A549 (cell line): ENCODE measurements at regions not wholly inside any gene's neighbourhood (a gene's known extent, or its start where the extent isn't known, plus 50 kb on each side); places are given as distances from the start of the nearest gene placed in this dataset.

Experiments
- ATAC-seq, 2 experiments: fragments of 200-7000 bp in 1 of 2; fragments of >200 bp in 1 of 2; cut with Nextera tagmentation in 1 of 2; cut with Tn5 transposase in 1 of 2; 3 replicates each; pipeline versions ENCODE4 v1.8.0 to v1.9.1; 2018 to 2020; ENCODE audit warnings: mild to moderate bottlenecking in 1 of 2, moderate library complexity in 1 of 2
- CTCF ChIA-PET: fragments of 300-600 bp; sonication (Branson Sonifier 250); formaldehyde crosslinking; extraction: SDS; loops from one replicate; lab custom pipeline; 2021; ENCODE audit warnings: antibody characterized with exemption, inconsistent platforms; lab: Yijun Ruan, JAX
- POLR2A ChIA-PET: fragments of 350-600 bp; formaldehyde crosslinking; extraction: SDS; loops from one replicate; lab custom pipeline; 2021; ENCODE audit warnings: antibody characterized with exemption, inconsistent platforms; lab: Yijun Ruan, JAX
- DNase-seq, 2 experiments: peaks; one replicate each; pipeline versions ENCODE4 v3.0.0 to v3.0.0-alpha.2; 2011 to 2016; ENCODE audit warnings: low read depth in 1 of 2, low spot score in 1 of 2
- FAIRE-seq: peaks from 2 replicates; lab custom pipeline; 2011; peaks lifted over from hg19 to GRCh38; lab: Jason Lieb, UNC
- H3K27ac ChIP-seq, 2 experiments: fragments of >200 bp; sonication (Bioruptor Twin); formaldehyde crosslinking; 3 replicates each; pipeline ENCODE4 v1.5.1; 2016 to 2017
- H3K4me1 ChIP-seq: fragments of >200 bp; sonication (Bioruptor Twin); formaldehyde crosslinking; 3 replicates; pipeline ENCODE4 v1.6.1; 2016
- H3K4me2 ChIP-seq: fragments of >200 bp; sonication (Bioruptor Twin); formaldehyde crosslinking; 3 replicates; pipeline ENCODE4 v1.6.1; 2016
- H3K4me3 ChIP-seq: fragments of >200 bp; sonication (Bioruptor Twin); formaldehyde crosslinking; 3 replicates; pipeline ENCODE4 v1.5.1; 2016
- H3K9me3 ChIP-seq: fragments of >200 bp; sonication (Bioruptor Twin); formaldehyde crosslinking; 3 replicates; pipeline ENCODE4 v1.6.1; 2016
- CBX2 ChIP-seq: fragments of 200-600 bp; sonication (generic); IDR thresholded peaks from 2 replicates; pipeline ENCODE4 v1.6.1; 2016; ENCODE audit warnings: low read depth, mild to moderate bottlenecking, borderline replicate concordance
- CEBPB ChIP-seq, 2 experiments: fragments of >200 bp in 1 of 2; sonication (Bioruptor Twin) in 1 of 2; formaldehyde crosslinking in 1 of 2; IDR thresholded peaks; 2 replicates each; pipeline ENCODE4 v1.6.1; 2012 to 2016
- CHD2 ChIP-seq: fragments of 150-350 bp; IDR thresholded peaks from 2 replicates; pipeline ENCODE4 v1.6.1; 2014; ENCODE audit warnings: low read length; ENCODE audit not compliant: partially characterized antibody
- CHD4 ChIP-seq: fragments of 200-600 bp; sonication (generic); IDR thresholded peaks from 2 replicates; pipeline ENCODE4 v1.6.1; 2016; ENCODE audit warnings: antibody characterized with exemption, mild to moderate bottlenecking, borderline replicate concordance
- FOSB ChIP-seq: fragments of 250-450 bp; sonication (Bioruptor Pico); IDR thresholded peaks from 2 replicates; pipeline ENCODE4 v1.5.0; 2020; ENCODE audit warnings: mild to moderate bottlenecking, moderate library complexity
- FOSL2 ChIP-seq, 2 experiments: fragments of 450-650 bp in 1 of 2; fragments of >200 bp in 1 of 2; sonication (Bioruptor Twin) in 1 of 2; formaldehyde crosslinking; IDR thresholded peaks; 2 replicates each; pipeline versions ENCODE4 v1.5.0 to v1.6.1; 2016 to 2020; ENCODE audit warnings: mild to moderate bottlenecking in 1 of 2, moderate library complexity in 1 of 2
- FOXS1 ChIP-seq: fragments of 250-450 bp; sonication (Bioruptor Pico); IDR thresholded peaks from 2 replicates; pipeline ENCODE4 v1.5.0; 2020; ENCODE audit warnings: mild to moderate bottlenecking, moderate library complexity
- GATA3 ChIP-seq: IDR thresholded peaks from 2 replicates; pipeline ENCODE4 v1.6.1; 2012; ENCODE audit warnings: borderline replicate concordance
- HDAC2 ChIP-seq: fragments of 200-600 bp; sonication (generic); IDR thresholded peaks from 2 replicates; pipeline ENCODE4 v1.6.1; 2016
- HOXA7 ChIP-seq: fragments of 250-450 bp; sonication (Bioruptor Pico); IDR thresholded peaks from 2 replicates; pipeline ENCODE4 v1.5.0; 2020; ENCODE audit warnings: mild to moderate bottlenecking, moderate library complexity
- MAZ ChIP-seq: fragments of 150-350 bp; IDR thresholded peaks from 2 replicates; pipeline ENCODE4 v1.6.1; 2014; ENCODE audit warnings: antibody characterized with exemption, low read depth, low read length, borderline replicate concordance
- PHF8 ChIP-seq: fragments of 200-600 bp; sonication (generic); IDR thresholded peaks from 2 replicates; pipeline ENCODE4 v1.6.1; 2016; ENCODE audit warnings: low read depth, mild to moderate bottlenecking, antibody characterized with exemption, moderate library complexity, borderline replicate concordance
- POLR2A ChIP-seq: IDR thresholded peaks from 2 replicates; pipeline ENCODE4 v1.6.1; 2012; ENCODE audit warnings: mild to moderate bottlenecking, low read length
- RFX5 ChIP-seq: fragments of 450-650 bp; IDR thresholded peaks from 2 replicates; pipeline ENCODE4 v1.7.1; 2014; ENCODE audit warnings: antibody characterized with exemption, mild to moderate bottlenecking, moderate library complexity
- SMC3 ChIP-seq: fragments of >200 bp; sonication (Bioruptor Twin); formaldehyde crosslinking; IDR thresholded peaks from 3 replicates; pipeline ENCODE4 v1.6.1; 2018; ENCODE audit warnings: inconsistent platforms
- SREBF2 ChIP-seq: fragments of 450-650 bp; IDR thresholded peaks from 2 replicates; pipeline ENCODE4 v1.6.1; 2014; ENCODE audit warnings: mild to moderate bottlenecking, moderate library complexity
- TFCP2L1 ChIP-seq: fragments of 250-450 bp; sonication (Bioruptor Pico); IDR thresholded peaks from 2 replicates; pipeline ENCODE4 v1.5.0; 2021; ENCODE audit warnings: mild to moderate bottlenecking
- ZNF302 ChIP-seq: fragments of 250-450 bp; sonication (Bioruptor Pico); IDR thresholded peaks from 2 replicates; pipeline ENCODE4 v1.9.0; 2021; ENCODE audit warnings: inconsistent platforms, mild to moderate bottlenecking, moderate library complexity
- WGBS: methylation state at CpG from one replicate; pipeline ENCODE4 v1.1.6; 2017; ENCODE audit errors: missing lambda C conversion rate; 5-methylcytosine and 5-hydroxymethylcytosine counted together
- TF ChIP-seq, protein P1 (sequence below): IDR thresholded peaks from 2 replicates; pipeline ENCODE4 v1.6.1; 2012
- TF ChIP-seq, protein P2 (sequence below): IDR thresholded peaks from 2 replicates; pipeline ENCODE4 v1.6.1; 2012
- TF ChIP-seq, protein P3 (sequence below): fragments of 150-350 bp; IDR thresholded peaks from 2 replicates; pipeline ENCODE4 v1.6.1; 2014; ENCODE audit warnings: low read depth, mild to moderate bottlenecking, low read length
- TF ChIP-seq, protein P4 (sequence below): fragments of >200 bp; sonication (Bioruptor Twin); formaldehyde crosslinking; IDR thresholded peaks from 3 replicates; pipeline ENCODE4 v1.5.1; 2016

DNA sequence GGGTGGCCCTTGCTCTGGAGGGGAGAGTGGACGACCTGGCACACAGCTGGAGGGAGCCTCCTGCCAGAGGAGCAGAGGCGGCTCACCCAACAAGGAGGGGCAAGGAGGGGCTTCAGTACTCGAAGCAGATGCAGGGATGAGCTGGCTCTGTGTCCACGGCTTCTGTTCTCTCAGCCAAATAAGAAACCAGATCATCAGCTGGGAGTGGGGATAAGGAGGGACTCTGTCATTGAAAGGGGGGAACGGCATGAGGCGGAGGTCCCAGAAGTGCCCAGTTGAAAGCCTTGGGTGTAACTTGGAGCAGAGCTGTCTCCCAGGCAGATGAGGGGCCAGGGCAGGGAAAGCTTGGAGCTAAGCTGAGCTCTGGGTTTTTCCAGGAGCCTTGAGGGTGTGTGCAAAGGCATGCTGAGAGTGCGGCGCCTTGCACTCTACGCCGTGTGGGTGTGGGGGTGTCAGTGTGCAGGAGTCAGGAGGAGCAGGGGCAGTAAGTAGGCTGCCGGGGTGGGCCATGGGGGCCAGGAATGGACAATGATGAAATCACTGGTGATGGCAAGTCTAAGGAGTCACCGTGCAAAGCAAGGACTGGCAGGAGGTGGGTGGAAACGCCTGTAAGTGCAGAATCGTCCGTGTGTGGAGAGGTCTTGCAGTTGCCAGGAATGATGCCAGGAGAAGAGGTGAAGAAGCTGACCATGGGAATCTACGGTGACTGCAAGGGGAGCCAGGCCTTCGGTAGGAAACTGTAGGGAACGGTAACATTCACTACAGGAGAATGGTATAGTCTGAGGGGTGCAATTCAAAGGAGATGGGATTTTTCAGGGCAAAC, 85.4 kb upstream of the FOXQ1 start:
- FAIRE-seq (no peak), DNase-seq (no peak), ATAC-seq (no peak)
- WGBS = 76% methylated on average over 18 of the region's 18 CpGs
- TF ChIP-seq FOXS1 (CRISPR knock-in tag) = no peak
- no peaks in the 10 kb centered on the region for H3K4me1 ChIP-seq
- no peak overlapping the region for H3K27ac ChIP-seq
- H3K4me3 ChIP-seq = no peak overlapping the region
- ChIA-PET POLR2A (no interaction called here), CTCF (interaction anchor here (0.9 kb wide), 1 partner anchor 15 kb away, joined by 3 read pairs; no protein-coding TSS in a partner anchor)
- H3K9me3 ChIP-seq = no peaks in the 10 kb centered on the region
- H3K4me2 ChIP-seq = no peak overlapping the region

DNA sequence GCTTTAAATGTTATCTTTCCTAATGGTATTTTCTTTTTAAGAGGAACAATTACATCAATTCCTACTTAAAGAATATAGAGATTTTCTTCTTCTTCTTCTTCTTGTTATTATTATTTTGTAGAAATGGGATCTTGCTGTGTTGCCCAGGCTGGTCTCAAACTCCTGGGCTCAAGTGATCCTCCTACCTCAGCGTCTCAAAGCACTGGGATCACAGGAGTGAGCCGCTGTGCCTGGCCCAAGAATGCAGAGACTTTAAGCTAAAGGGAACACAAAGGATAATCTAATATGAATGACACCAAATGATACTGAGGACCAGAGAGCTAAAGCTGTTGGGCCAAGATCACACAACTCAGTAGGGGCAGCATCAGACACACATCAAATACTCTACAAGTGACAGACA, 87.4 kb upstream of the FOXQ1 start:
- H3K4me2 ChIP-seq = no peak overlapping the region
- H3K9me3 ChIP-seq = no peaks in the 10 kb centered on the region
- no peak overlapping the region for H3K27ac ChIP-seq
- H3K4me1 ChIP-seq = no peaks in the 10 kb centered on the region
- no peak for TF ChIP-seq SREBF2
- TF ChIP-seq MAZ = no peak
- no peak for TF ChIP-seq CHD2
- no peak for TF ChIP-seq GATA3
- TF ChIP-seq, protein P1, sequence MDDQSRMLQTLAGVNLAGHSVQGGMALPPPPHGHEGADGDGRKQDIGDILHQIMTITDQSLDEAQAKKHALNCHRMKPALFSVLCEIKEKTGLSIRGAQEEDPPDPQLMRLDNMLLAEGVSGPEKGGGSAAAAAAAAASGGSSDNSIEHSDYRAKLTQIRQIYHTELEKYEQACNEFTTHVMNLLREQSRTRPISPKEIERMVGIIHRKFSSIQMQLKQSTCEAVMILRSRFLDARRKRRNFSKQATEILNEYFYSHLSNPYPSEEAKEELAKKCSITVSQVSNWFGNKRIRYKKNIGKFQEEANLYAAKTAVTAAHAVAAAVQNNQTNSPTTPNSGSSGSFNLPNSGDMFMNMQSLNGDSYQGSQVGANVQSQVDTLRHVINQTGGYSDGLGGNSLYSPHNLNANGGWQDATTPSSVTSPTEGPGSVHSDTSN = no peak
- no peak for TF ChIP-seq FOSL2 (IDR thresholded peaks at IDR 0.05)
- TF ChIP-seq FOSL2 (CRISPR knock-in tag; IDR thresholded peaks at IDR 0.05) = no peak
- TF ChIP-seq CHD4 = no peak
- TF ChIP-seq, protein P2, sequence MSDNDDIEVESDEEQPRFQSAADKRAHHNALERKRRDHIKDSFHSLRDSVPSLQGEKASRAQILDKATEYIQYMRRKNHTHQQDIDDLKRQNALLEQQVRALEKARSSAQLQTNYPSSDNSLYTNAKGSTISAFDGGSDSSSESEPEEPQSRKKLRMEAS = no peak
- TF ChIP-seq FOSB (CRISPR knock-in tag) = no peak
- TF ChIP-seq HOXA7 = no peak
- no peak for TF ChIP-seq PHF8
- TF ChIP-seq FOXS1 (CRISPR knock-in tag) = no peak
- no peak for TF ChIP-seq RFX5
- TF ChIP-seq, protein P3, sequence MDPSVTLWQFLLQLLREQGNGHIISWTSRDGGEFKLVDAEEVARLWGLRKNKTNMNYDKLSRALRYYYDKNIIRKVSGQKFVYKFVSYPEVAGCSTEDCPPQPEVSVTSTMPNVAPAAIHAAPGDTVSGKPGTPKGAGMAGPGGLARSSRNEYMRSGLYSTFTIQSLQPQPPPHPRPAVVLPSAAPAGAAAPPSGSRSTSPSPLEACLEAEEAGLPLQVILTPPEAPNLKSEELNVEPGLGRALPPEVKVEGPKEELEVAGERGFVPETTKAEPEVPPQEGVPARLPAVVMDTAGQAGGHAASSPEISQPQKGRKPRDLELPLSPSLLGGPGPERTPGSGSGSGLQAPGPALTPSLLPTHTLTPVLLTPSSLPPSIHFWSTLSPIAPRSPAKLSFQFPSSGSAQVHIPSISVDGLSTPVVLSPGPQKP = no peak
- TF ChIP-seq, all 56 proteins: peak for 0
- ChIA-PET CTCF (no interaction called here), POLR2A (no interaction called here)
- WGBS = 37% methylated on average over 2 of the region's 2 CpGs
- no peak overlapping the region for H3K4me3 ChIP-seq
- DNase-seq (no peak), ATAC-seq (no peak), FAIRE-seq (no peak)

DNA sequence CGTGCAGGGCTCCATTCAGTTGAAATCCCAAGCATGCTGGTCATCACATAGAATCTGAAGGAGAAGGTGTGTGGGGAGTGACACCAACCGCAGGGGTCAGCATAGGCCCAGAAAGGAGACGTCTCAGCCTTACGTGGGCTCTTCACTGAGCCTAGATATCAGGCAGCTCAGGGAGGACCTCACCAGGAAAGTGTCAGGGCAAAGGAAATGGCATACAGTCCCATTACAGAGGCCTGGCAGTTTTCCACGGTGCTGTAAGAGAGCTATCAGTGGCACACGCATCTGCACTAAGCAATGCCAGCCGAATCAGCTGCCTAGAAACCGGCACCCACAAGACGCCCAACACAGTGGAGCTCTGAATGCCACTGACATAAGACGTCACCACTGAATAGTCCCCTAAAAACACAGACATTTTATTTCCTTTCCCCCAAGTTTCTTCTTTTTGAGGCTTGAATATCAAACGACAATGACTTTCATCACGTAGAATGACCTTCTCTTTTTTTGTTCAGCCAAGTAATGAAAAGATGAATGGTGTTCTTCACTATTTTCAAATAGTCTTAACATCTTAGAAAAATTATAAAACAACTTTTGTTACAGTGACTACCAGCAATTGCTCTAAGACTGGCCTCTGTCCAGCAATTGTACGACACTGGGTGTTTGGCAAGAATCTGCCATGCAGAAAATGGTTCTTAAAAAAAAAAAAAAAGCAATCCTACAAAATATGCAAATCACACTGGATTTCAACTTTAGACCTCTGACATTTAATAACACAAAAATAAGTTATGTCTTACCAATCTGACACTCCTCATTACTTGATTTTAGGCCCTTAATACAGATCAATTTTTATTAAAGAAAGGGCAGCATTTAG, 88.9 kb upstream of the FOXQ1 start:
- WGBS = 77% methylated on average over 12 of the region's 13 CpGs
- Histone ChIP-seq H3K9me3 (no peaks in the 10 kb centered on the region), H3K4me2 (no peak overlapping the region), H3K4me3 (no peak overlapping the region), H3K4me1 (no peaks in the 10 kb centered on the region), H3K27ac (no peak overlapping the region)
- ATAC-seq = no peak
- ChIA-PET POLR2A (no interaction called here), CTCF (no interaction called here)
- DNase-seq = no peak
- TF ChIP-seq CBX2 (no peak), SMC3 (no peak), POLR2A (no peak), TFCP2L1 (CRISPR knock-in tag) (no peak), HDAC2 (no peak), MAZ (no peak), ZNF302 (no peak), CEBPB (IDR thresholded peaks at IDR 0.05) (no peak)
- TF ChIP-seq, protein P4, sequence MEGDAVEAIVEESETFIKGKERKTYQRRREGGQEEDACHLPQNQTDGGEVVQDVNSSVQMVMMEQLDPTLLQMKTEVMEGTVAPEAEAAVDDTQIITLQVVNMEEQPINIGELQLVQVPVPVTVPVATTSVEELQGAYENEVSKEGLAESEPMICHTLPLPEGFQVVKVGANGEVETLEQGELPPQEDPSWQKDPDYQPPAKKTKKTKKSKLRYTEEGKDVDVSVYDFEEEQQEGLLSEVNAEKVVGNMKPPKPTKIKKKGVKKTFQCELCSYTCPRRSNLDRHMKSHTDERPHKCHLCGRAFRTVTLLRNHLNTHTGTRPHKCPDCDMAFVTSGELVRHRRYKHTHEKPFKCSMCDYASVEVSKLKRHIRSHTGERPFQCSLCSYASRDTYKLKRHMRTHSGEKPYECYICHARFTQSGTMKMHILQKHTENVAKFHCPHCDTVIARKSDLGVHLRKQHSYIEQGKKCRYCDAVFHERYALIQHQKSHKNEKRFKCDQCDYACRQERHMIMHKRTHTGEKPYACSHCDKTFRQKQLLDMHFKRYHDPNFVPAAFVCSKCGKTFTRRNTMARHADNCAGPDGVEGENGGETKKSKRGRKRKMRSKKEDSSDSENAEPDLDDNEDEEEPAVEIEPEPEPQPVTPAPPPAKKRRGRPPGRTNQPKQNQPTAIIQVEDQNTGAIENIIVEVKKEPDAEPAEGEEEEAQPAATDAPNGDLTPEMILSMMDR = no peak
- TF ChIP-seq, protein P2 = no peak
- no peak for FAIRE-seq
